CD4-positive, alpha-beta T cell treated with Interleukin-1 beta for 1 hour (primary cell): ENCODE measurements at regions not wholly inside any gene's neighbourhood (a gene's known extent, or its start where the extent isn't known, plus 50 kb on each side); places are given as distances from the start of the nearest gene placed in this dataset.
A peak's percentile ranks its signal among the peaks of the same experiment; 100 is the strongest.

Experiments used
- DNase-seq, 2 donors: peaks; one replicate each; pipeline ENCODE4 v3.0.0-alpha.2; 2020 to 2022

GRCh38 chr2:226064932-226065570, 665.5 kb downstream of the NYAP2 start:
- no peak for DNase-seq

- no peak for DNase-seq
Observed at GRCh38 chr2:226063704-226064440, 664.4 kb downstream of the NYAP2 start.

- no peak for DNase-seq
Observed at GRCh38 chr2:226059961-226060627, 660.6 kb downstream of the NYAP2 start.

- DNase-seq = no peak
Observed at GRCh38 chr2:226057914-226058313, 658.4 kb downstream of the NYAP2 start.

GRCh38 chr2:226057365-226057764, 657.9 kb downstream of the NYAP2 start:
- no peak for DNase-seq

- no peak for DNase-seq
Observed at GRCh38 chr2:226052772-226053416, 653.4 kb downstream of the NYAP2 start.

GRCh38 chr2:226050822-226051221, 651.3 kb downstream of the NYAP2 start:
- no peak for DNase-seq

- no peak for DNase-seq
Observed at GRCh38 chr2:226048611-226049010, 649.1 kb downstream of the NYAP2 start.

GRCh38 chr2:226045080-226045479, 645.6 kb downstream of the NYAP2 start:
- no peak for DNase-seq

GRCh38 chr2:226040344-226040900, 640.9 kb downstream of the NYAP2 start:
- DNase-seq = no peak

GRCh38 chr2:226037526-226037925, 638.0 kb downstream of the NYAP2 start:
- no peak for DNase-seq

- DNase-seq = no peak
Observed at GRCh38 chr2:226031647-226032501, 632.4 kb downstream of the NYAP2 start.

- DNase-seq = peak in 1 of 2 donors; percentile 19
Observed at GRCh38 chr2:226030788-226031646, 631.5 kb downstream of the NYAP2 start.

GRCh38 chr2:226030369-226030768, 630.9 kb downstream of the NYAP2 start:
- DNase-seq = no peak

- DNase-seq = no peak
Observed at GRCh38 chr2:226023946-226024345, 624.4 kb downstream of the NYAP2 start.

- DNase-seq = no peak
Observed at GRCh38 chr2:226023383-226023782, 623.9 kb downstream of the NYAP2 start.

- DNase-seq = no peak
Observed at GRCh38 chr2:226020956-226021355, 621.4 kb downstream of the NYAP2 start.

- DNase-seq = no peak
Observed at GRCh38 chr2:226020176-226020575, 620.7 kb downstream of the NYAP2 start.

- DNase-seq = no peak
Observed at GRCh38 chr2:226018641-226019040, 619.1 kb downstream of the NYAP2 start.

- DNase-seq = no peak
Observed at GRCh38 chr2:226017537-226017936, 618.0 kb downstream of the NYAP2 start.

GRCh38 chr2:226017107-226017506, 617.6 kb downstream of the NYAP2 start:
- DNase-seq = no peak
